Stimulated activated CD8-positive, alpha-beta memory T cell treated with anti-CD3 and anti-CD28 coated beads, Interleukin-4, amount 100 ng/mL, for 24 hours (primary cell): ENCODE measurements at regions not wholly inside any gene's neighbourhood (a gene's known extent, or its start where the extent isn't known, plus 50 kb on each side); places are given as distances from the start of the nearest gene placed in this dataset.

Source experiments
- DNase-seq: peaks from one replicate; pipeline ENCODE4 v3.0.0-alpha.2; 2020; ENCODE audit warnings: low read depth

GRCh38 chr9:90024823-90025222, 420.0 kb downstream of the GADD45G start:
- no peak for DNase-seq

GRCh38 chr9:90025816-90026215, 421.0 kb downstream of the GADD45G start:
- no peak for DNase-seq

GRCh38 chr9:90027296-90027790, 422.5 kb downstream of the GADD45G start:
- DNase-seq = no peak

DNA sequence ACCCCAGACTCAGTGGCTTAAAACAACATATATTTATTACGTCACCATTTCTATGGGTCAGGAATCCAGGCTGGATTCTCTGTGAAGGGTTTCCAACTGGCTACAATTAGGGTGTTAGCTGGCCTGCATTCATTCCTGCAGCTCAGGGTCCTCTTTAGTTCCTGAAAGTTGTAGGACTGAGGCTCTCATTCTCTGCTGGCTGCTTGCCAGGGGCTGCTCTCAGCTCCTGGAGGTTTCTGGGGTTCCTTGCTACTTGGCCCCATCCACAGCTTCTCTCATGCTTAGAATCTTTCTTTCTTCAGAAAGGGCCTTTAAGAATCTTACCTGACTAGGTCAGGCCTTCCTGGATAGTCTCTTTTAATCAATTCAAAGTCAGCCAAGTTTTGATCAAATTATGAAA, 424.6 kb downstream of the GADD45G start:
- DNase-seq = no peak

DNA sequence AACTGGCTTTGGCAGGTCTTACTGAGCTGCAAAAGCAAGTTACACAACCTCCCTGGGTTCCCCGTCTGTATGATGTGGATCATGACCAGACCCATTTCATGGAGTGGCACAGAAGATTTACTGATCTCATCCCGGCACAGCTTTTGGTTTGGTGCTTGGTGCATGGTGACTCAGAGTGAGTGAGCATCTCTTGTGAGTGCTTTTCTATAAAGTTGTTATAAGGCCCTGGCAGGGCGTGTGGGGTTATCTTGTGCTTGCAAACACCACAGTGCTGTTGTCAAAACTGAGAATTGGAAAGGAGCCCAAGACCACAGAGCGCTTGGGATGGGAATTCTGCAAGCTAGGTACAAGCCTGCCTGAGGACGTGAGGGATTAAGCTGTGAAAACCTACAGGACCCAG, 425.2 kb downstream of the GADD45G start:
- DNase-seq = no peak

DNA sequence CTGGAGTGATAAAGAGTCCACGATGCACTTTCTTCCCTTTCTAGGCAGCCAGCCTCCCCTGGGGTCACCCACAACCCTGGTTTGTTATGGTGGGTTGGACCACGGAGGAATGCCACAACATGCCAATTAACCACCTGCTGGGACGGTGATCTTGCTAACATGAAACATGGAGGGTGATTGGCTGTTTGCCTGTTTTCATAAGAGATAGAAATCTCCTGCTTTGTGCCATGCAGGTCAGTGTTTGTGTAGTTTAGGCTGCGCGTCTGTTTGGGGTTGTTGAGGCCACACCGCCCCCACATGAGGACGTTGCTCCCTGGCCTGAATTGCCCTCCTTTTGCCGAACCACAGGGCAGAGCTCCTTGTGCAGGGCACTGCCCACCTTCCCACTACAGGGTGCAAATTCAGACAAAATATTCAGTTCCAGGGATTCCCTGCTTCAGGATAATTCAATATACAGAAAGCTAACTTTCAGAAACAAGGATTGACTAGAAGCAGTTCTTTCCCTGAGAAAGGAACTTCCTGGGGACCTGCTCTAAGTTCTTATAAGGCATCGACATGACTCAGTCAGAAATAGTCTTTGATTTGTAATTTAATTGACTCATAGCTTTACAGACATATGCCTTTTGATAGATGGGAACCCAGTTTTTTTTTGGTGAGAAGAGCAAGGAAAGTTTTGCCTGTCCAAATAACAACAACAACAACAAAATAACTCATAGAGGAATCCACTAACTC, 427.6 kb downstream of the GADD45G start:
- DNase-seq = no peak

DNA sequence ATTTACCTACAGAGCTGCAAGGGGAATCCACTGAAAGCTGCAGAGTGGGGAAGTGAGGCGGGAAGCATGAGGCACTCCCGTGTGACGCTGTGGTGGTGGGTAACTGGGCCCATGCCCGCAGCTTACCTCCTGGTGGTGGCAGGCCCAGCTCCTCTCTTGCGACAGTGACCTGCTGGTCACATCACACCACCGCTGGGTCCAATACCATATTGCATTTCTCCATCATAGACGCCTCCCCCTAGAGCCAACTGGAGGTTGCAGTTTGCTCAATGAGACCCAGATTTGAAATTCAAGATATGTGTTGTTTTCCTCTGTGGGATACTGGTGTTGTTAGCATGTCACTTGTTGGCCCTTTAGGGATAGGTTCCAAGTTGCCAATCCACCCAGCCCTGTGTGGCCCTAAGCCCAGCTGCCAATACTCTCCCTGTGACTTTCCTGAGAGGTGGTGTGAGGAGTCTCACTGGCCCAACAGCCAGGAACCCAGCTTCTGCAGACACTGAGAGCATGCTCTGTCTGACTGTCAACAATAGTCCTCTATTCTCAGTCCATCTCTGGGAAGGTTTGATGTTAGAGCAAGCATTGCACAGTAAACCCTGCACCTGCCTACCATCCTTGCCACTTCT, 428.3 kb downstream of the GADD45G start:
- DNase-seq = no peak

DNA sequence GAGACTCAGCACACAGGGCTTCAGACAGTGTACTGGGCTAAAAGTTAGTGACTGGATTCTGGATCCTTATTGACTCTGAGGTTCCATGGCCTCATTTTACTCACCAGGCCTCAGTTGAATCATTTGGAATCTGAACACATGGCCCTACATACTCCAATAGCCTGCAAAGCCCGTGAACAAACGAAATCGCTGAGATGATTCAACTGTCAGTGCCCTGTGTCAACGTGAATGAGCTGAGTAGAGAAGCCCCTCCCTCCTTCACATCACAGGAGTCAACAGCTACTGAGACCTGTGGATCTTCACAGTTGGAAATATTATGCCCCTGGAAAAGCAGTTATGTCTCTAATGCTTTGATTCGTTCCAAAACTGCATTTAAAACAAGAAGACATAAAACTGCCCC, 429.3 kb downstream of the GADD45G start:
- no peak for DNase-seq

DNA sequence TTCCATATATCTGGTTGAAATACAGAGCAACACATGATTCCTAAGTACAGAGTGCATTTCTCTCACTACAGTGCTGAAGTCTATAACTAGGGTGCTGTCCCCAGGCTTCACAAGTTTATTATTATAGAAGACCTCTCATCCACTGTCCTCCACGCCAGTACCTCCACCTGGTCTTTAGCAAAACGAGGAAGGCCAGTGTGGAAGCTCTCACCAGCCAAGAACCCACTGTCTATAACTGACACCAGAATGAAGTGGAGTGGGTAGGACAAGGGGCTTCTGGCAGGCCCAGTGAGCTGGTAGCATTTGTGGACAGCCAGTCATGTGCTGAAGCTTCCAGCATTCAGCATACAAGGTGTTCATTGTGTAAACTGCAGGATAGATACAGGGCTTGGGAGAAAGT, 430.7 kb downstream of the GADD45G start:
- no peak for DNase-seq

DNA sequence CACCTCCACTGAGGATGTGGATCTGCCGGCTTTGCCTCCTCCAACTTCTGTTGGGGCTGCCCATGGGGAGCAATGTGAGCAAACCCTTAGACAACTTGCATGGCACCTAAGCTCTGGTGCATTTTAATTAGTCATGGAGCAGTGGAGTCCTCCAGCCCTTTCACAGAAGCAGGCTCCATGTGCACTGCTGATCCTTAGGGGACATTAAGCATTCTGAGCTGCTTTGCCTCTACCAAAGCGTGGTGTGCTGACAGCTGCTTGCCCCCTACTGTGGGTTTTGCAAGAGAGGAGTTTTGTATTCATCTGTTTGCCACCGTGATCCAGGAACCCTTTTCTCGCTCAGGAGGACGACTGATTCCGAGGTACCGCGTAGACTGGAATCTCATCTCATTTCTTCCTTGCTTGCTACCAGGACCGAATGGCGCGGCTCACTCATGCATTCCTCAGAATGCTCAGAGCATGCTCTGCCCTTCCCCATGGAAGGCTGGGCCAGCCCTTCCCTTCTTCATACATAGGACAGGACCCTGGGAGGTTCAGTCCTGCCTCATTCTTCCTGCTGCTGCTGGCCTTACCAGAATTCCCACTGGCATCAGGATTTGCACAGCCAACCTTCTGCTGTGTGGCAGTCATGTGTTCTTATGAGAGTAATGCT, 432.5 kb downstream of the GADD45G start:
- DNase-seq = no peak

GRCh38 chr9:90038763-90039162, 434.0 kb downstream of the GADD45G start:
- DNase-seq = no peak

DNA sequence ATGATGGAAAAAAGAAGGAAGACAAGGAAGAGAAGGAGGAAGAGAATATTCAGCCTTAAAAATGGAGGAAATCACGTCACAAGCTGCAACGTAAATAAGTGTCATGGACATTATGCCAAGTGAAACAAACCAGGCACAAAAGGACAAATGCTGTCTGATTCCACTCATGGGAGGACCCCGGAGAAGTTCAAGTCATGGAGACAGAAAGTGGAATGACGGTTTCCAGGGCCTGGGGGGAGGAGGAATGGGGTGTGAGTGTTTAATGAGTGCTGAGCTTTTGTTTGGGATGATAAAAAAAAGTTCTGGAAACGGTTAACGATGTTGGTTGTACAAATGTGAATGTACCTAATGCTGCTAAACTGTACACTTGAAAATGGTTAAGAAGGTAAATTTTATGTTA, 439.5 kb downstream of the GADD45G start:
- no peak for DNase-seq

GRCh38 chr9:90044710-90045151, 439.9 kb downstream of the GADD45G start:
- DNase-seq = no peak

DNA sequence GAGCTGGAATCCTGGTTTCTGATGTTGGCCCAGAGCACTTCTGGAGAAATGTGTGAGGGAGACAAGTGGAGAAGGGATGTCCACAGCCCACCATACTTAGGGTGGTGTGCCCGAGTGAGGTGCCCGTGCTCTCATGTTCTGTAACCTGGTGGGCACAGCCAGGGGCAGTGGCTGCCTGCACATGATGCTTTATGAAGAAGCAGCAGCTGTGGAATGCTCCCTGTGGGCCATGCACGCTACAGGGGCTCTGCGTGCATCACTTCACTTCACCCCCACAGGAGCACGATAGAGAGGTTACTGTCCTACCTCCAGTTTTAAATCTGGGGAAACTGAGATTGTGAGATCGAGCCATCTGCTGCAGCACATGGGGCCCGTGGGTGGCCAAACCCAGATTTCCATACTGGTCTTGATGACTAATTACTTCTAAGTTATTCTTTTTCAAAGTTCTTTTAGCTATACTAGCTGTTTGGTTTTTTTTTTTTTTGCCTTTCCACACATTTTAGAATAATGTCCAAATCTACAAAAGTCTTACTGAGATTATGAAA, 441.6 kb downstream of the GADD45G start:
- peak; percentile 4 for DNase-seq

DNA sequence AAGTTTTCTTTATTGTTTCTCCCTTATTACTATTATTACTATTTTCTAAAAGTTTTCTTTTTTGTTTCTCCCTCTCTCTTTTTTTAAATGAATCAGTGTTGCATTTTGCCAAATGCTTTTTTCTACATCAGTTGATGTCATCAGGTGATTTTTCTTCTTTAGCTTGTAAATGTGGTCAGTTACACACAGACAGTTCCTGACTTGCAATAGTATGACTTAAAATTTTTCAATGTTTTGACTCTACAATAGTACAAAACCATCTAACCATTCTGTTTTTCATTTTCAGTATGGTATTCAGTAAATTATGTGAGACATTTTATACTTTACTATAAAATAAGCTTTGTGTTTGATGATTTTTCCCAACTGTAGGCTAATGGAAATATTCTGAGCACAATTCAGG, 443.0 kb downstream of the GADD45G start:
- DNase-seq = no peak

DNA sequence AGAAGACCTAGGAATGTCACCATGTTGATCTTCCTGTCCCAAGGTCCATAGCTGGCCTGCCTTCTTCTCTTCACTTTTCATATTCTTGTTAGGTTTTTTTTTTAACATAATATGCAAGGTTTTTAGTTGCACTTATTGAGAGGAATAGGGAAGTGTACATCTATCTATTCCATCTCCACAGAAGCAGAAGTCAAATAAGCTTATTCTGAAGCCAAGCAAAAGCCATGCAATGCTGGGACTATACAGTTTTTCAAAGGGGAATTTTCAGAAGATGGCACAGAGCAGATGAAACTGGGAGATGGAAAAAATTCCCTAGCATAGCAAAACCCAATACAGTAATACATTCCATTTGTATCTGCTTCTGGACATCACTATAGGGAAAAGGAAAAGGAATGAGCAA, 447.6 kb downstream of the GADD45G start:
- DNase-seq = no peak

DNA sequence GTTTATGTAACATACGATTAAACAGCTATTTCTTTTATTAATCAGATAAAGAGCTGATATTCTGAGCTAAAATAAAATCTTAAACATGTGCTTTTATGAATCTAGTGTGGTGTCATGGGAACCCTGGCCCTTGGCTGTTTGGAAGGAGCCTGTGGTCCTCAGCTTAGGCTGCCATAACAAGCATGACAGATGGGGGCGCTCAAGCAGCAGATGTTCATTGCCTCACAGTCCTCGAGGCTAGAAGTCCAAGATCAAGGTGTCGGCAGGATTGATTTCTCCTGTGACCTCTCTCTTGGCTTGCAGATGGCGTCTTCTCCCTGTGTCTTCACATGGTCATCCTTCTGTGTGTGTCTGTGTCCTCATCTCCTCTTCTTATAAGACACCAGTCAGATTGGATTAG, 448.2 kb downstream of the GADD45G start:
- no peak for DNase-seq

- no peak for DNase-seq
These were observed 450.0 kb downstream of the GADD45G start for GRCh38 chr9:90054810-90055209.

- DNase-seq = no peak
These were observed 450.4 kb downstream of the GADD45G start for GRCh38 chr9:90055226-90055625.

- DNase-seq = no peak
These were observed 452.5 kb downstream of the GADD45G start for GRCh38 chr9:90057361-90057760.

DNA sequence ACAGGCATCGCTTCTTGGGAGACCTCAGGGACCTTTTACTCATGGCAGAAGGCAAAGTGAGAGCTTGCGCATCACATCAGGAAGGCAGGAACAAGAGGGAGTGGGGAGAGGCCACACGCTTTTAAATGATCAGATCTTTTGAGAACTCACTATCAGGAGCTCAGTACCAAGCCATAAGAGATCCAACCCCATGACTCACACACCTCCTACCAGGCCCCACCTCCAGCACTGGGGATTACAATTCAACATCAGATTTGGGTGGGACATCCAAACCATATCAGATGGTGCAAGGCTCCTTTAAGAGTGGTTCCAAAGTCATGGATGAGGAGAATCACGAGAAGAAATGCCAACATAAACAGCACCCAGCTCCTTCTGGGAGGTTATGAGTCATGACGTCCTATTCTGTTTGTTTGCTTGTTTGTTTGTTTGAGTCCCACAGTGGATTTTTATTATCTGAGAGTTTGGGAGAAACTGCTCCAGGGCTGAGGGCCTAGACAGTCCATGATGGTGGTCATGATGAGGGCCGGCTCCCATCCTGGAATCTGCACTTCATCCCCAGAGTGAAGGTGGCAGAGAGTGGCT, 453.5 kb downstream of the GADD45G start:
- no peak for DNase-seq

- no peak for DNase-seq
These were observed 454.6 kb downstream of the GADD45G start for GRCh38 chr9:90059436-90059835.

DNA sequence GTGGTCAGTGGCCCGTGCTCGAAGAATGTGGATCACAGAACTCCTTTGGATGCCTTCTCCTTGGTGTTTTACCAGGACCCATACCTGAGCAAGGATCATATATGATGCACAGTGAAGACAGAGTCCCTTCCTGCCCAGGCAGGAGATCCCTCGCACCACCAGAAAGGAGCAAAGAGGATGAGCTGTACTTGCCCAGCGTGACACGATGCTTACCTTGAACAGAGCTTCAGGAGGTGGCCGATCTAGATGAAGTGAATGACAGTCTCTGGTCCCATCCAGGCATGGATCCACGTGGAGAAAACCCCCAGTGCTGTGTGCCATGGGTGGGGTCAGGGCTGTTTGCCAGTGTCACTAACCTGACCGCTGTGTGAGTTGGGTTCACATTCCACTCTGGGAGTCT, 455.4 kb downstream of the GADD45G start:
- no peak for DNase-seq
